ENCODE measurements at regions not wholly inside any gene's neighbourhood (a gene's known extent, or its start where the extent isn't known, plus 50 kb on each side); places are given as distances from the start of the nearest gene placed in this dataset.

DNA sequence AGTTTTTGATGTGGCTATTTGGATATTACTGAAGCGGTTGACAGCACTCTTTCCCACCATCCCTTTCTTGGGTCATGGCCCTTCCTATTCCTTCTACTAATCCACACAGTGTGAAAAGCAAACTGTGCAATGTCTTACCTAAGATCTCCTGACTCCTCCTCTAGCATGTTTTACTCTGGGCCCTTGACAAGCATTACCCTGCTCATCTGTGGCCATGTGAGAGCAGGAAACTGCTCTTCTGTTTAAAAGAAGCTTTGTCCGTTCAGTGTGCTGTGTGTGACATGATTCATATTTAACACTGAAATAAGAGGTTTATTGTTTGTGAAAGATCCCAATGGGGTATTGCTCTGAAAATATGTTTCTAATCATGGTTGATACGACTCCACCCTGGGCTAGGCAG lies 1022.5 kb downstream of the AACS start:
- TF ChIP-seq CTCF (IDR thresholded peaks at IDR 0.05), result no peak
- H3K4me3 Mint-ChIP-seq (ENCODE audit: unreplicated experiment), result no peak overlapping the region
- no peaks in the 10 kb centered on the region for H3K36me3 Mint-ChIP-seq (ENCODE audit: unreplicated experiment)
- H3K27ac Mint-ChIP-seq (ENCODE audit: unreplicated experiment), result no peak overlapping the region
- H3K27me3 Mint-ChIP-seq (ENCODE audit: unreplicated experiment), result no peaks in the 10 kb centered on the region
- DNase-seq (ENCODE audit: extremely low spot score, unreplicated experiment), result no peak
- no peaks in the 10 kb centered on the region for H3K4me1 Mint-ChIP-seq (ENCODE audit: unreplicated experiment)
- H3K9me3 Mint-ChIP-seq (ENCODE audit: unreplicated experiment), result peaks cover 36% of the 10 kb centered on the region

- H3K9me3 Mint-ChIP-seq (ENCODE audit: unreplicated experiment), result peaks cover 45% of the 10 kb centered on the region
- no peaks in the 10 kb centered on the region for H3K36me3 Mint-ChIP-seq (ENCODE audit: unreplicated experiment)
- no peaks in the 10 kb centered on the region for H3K4me1 Mint-ChIP-seq (ENCODE audit: unreplicated experiment)
- no peak for TF ChIP-seq CTCF (IDR thresholded peaks at IDR 0.05)
- no peaks in the 10 kb centered on the region for H3K27me3 Mint-ChIP-seq (ENCODE audit: unreplicated experiment)
- no peak overlapping the region for H3K4me3 Mint-ChIP-seq (ENCODE audit: unreplicated experiment)
- DNase-seq (ENCODE audit: extremely low spot score, unreplicated experiment), result no peak
- H3K27ac Mint-ChIP-seq (ENCODE audit: unreplicated experiment), result no peak overlapping the region
Observed at GRCh38 chr12:126093908-126094307, 1028.7 kb downstream of the AACS start.

DNA sequence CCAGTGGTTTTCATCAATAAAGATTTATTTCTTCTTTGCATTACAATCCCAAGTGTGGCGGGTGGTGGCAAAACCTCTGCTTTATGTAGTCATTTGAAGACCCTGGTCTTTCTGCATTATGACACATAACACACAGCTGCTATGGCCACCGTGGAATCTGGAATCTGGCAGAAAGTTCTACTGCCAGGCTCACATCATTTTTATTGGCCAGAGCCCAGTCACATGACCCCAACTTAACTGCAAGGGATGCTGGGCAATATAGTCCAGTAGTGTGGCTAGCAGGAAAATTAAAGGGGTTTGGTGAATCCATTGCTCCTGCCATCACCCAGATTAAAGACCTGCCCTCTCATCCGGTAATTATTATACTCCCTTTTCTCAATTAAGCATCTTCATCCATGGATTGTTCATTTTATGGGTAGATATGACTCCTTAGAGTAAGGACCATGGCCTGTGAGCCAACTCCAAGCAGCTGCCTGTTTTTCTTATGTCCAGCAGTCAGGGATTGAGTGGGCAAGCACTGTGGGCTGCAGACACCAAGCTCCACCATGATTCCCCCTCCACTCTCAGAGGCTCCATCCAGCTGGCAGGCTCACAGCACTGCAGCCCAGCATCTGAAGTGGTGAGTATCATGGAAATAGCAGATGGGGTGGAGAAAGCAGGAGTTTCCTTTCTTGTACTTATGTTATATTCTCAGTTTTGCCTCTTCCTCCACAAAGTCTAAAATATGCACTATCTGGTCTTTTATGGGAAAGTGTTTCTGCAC lies 1030.7 kb downstream of the AACS start:
- Mint-ChIP-seq H3K4me1 (ENCODE audit: unreplicated experiment) (no peaks in the 10 kb centered on the region), H3K36me3 (ENCODE audit: unreplicated experiment) (no peaks in the 10 kb centered on the region), H3K27me3 (ENCODE audit: unreplicated experiment) (no peaks in the 10 kb centered on the region), H3K9me3 (ENCODE audit: unreplicated experiment) (peaks cover 43% of the 10 kb centered on the region), H3K4me3 (ENCODE audit: unreplicated experiment) (no peak overlapping the region), H3K27ac (ENCODE audit: unreplicated experiment) (no peak overlapping the region)
- TF ChIP-seq CTCF (IDR thresholded peaks at IDR 0.05), result no peak
- DNase-seq (ENCODE audit: extremely low spot score, unreplicated experiment), result no peak

DNA sequence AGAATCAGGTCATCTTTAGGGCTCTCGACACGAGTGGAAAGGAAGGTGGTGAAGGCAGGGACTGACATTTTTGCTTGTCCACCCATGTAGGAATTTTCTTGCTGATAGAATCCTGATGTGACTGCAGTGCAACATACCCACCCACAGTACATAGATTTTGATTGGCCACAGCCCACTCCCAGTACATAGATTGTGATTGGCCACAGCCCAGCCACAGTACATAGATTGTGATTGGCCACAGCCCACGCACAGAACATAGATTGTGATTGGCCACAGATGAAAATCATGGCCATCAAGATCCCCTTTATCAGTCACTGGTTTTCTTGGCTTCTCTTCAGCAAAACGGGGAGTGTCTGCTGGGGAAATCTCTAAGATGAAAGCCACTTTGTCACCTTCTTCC lies 1041.5 kb downstream of the AACS start:
- no peak for TF ChIP-seq CTCF (IDR thresholded peaks at IDR 0.05)
- Mint-ChIP-seq H3K9me3 (ENCODE audit: unreplicated experiment) (peaks cover 53% of the 10 kb centered on the region), H3K4me3 (ENCODE audit: unreplicated experiment) (no peak overlapping the region), H3K36me3 (ENCODE audit: unreplicated experiment) (no peaks in the 10 kb centered on the region), H3K27ac (ENCODE audit: unreplicated experiment) (no peak overlapping the region), H3K27me3 (ENCODE audit: unreplicated experiment) (no peaks in the 10 kb centered on the region), H3K4me1 (ENCODE audit: unreplicated experiment) (no peaks in the 10 kb centered on the region)
- no peak for DNase-seq (ENCODE audit: extremely low spot score, unreplicated experiment)

GRCh38 chr12:126107659-126108058 lies 1042.4 kb downstream of the AACS start:
- Mint-ChIP-seq H3K4me1 (ENCODE audit: unreplicated experiment) (no peaks in the 10 kb centered on the region), H3K9me3 (ENCODE audit: unreplicated experiment) (peaks cover 52% of the 10 kb centered on the region), H3K4me3 (ENCODE audit: unreplicated experiment) (no peak overlapping the region), H3K36me3 (ENCODE audit: unreplicated experiment) (no peaks in the 10 kb centered on the region), H3K27ac (ENCODE audit: unreplicated experiment) (no peak overlapping the region), H3K27me3 (ENCODE audit: unreplicated experiment) (no peaks in the 10 kb centered on the region)
- TF ChIP-seq CTCF (IDR thresholded peaks at IDR 0.05), result no peak
- DNase-seq (ENCODE audit: extremely low spot score, unreplicated experiment), result no peak

Measured in osteocyte (in vitro differentiated cells).